SK-N-MC (cell line): ENCODE measurements at regions not wholly inside any gene's neighbourhood (a gene's known extent, or its start where the extent isn't known, plus 50 kb on each side); places are given as distances from the start of the nearest gene placed in this dataset.

Experiments used
- EZH2 ChIP-seq: fragments of 200-600 bp; sonication (generic); IDR thresholded peaks from one replicate; pipeline ENCODE4 v1.6.1; 2017; ENCODE audit warnings: antibody characterized with exemption
- FOXP2 ChIP-seq: optimal IDR thresholded peaks from 2 replicates; pipeline ENCODE3; 2011; ENCODE audit warnings: mild to moderate bottlenecking, moderate library complexity; ENCODE audit not compliant: insufficient read depth; ENCODE audit errors: extremely low read length, control extremely low read depth
- POLR2AphosphoS5 ChIP-seq: IDR thresholded peaks from 2 replicates; pipeline ENCODE4 v1.6.1; 2012; ENCODE audit warnings: mild to moderate bottlenecking, low read depth, low read length, borderline replicate concordance

GRCh38 chr2:47302308-47302707, 66.8 kb upstream of the EPCAM start:
- no peak for TF ChIP-seq POLR2AphosphoS5
- TF ChIP-seq EZH2, result no peak
- TF ChIP-seq FOXP2, result no peak
